HG02678 (cell line): ENCODE measurements at regions not wholly inside any gene's neighbourhood (a gene's known extent, or its start where the extent isn't known, plus 50 kb on each side); places are given as distances from the start of the nearest gene placed in this dataset.

Source experiments
- ATAC-seq: cut with Tn5 transposase; IDR thresholded peaks from one replicate; pipeline ENCODE4 v1.9.1; 2021; ENCODE audit warnings: mild to moderate bottlenecking, moderate library complexity; ENCODE audit not compliant: unreplicated experiment

GRCh38 chr10:44435196-44435595, 50.3 kb upstream of the CXCL12 start:
- ATAC-seq, result no peak

- ATAC-seq, result no peak
These were observed 51.3 kb upstream of the CXCL12 start for GRCh38 chr10:44436240-44436639.

- no peak for ATAC-seq
These were observed 53.1 kb upstream of the CXCL12 start for GRCh38 chr10:44437840-44438511.

- no peak for ATAC-seq
These were observed 54.5 kb upstream of the CXCL12 start for GRCh38 chr10:44439239-44439957.

- ATAC-seq, result no peak
These were observed 55.0 kb upstream of the CXCL12 start for GRCh38 chr10:44439958-44440244.

GRCh38 chr10:44457259-44457658, 72.4 kb upstream of the CXCL12 start:
- no peak for ATAC-seq

- no peak for ATAC-seq
These were observed 73.9 kb upstream of the CXCL12 start for GRCh38 chr10:44458671-44459413.

GRCh38 chr10:44459671-44460070, 74.8 kb upstream of the CXCL12 start:
- no peak for ATAC-seq

GRCh38 chr10:44460416-44460815, 75.5 kb upstream of the CXCL12 start:
- ATAC-seq, result no peak

- ATAC-seq, result no peak
These were observed 77.5 kb upstream of the CXCL12 start for GRCh38 chr10:44462338-44462914.

GRCh38 chr10:44463511-44464121, 78.7 kb upstream of the CXCL12 start:
- no peak for ATAC-seq

- no peak for ATAC-seq
These were observed 79.6 kb upstream of the CXCL12 start for GRCh38 chr10:44464503-44464902.

GRCh38 chr10:44465401-44466115, 80.7 kb upstream of the CXCL12 start:
- no peak for ATAC-seq

GRCh38 chr10:44466236-44466635, 81.3 kb upstream of the CXCL12 start:
- no peak for ATAC-seq

- ATAC-seq, result no peak
These were observed 82.2 kb upstream of the CXCL12 start for GRCh38 chr10:44467090-44467489.

GRCh38 chr10:44467900-44468299, 83.0 kb upstream of the CXCL12 start:
- ATAC-seq, result no peak

GRCh38 chr10:44468525-44468924, 83.6 kb upstream of the CXCL12 start:
- no peak for ATAC-seq

- no peak for ATAC-seq
These were observed 84.1 kb upstream of the CXCL12 start for GRCh38 chr10:44468965-44469364.

- no peak for ATAC-seq
These were observed 85.9 kb upstream of the CXCL12 start for GRCh38 chr10:44470784-44471183.

GRCh38 chr10:44471410-44471809, 86.5 kb upstream of the CXCL12 start:
- no peak for ATAC-seq

GRCh38 chr10:44473146-44473545, 88.2 kb upstream of the CXCL12 start:
- no peak for ATAC-seq
